GM18505 (cell line): ENCODE measurements at regions not wholly inside any gene's neighbourhood (a gene's known extent, or its start where the extent isn't known, plus 50 kb on each side); places are given as distances from the start of the nearest gene placed in this dataset.
"Not testable (repeated sequence)": the region's sequence is repeated elsewhere in the genome, so short reads cannot be mapped to it uniquely, and the experiment has no call there.

Experiments
- ATAC-seq: cut with Tn5 transposase; IDR thresholded peaks from one replicate; pipeline ENCODE4 v1.9.1; 2021; ENCODE audit not compliant: unreplicated experiment
- POLR2A ChIP-seq: IDR thresholded peaks from 4 replicates; pipeline ENCODE4 v1.6.1; 2011; ENCODE audit warnings: borderline replicate concordance; ENCODE audit not compliant: insufficient read depth, insufficient read length; ENCODE audit errors: extremely low read depth

DNA sequence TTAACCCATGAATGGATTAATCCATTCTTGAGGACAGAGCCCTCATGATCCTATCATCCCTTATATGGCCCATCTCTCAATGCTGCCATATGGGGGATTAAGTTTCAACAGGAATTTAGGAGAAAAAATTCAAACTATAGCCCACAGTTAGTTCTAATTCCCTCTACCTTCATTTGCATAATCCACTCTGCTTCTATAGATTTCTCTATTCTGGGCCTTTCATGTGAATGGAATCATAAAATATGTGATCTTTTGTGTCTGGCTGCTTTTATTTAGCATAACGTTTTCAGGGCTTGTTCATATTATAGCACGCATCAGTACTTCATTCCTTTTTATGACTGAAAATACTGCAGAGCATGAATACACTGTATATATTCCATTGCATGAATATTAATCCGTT, 55.4 kb downstream of the CTSL start:
- TF ChIP-seq POLR2A: no peak
- ATAC-seq: no peak

DNA sequence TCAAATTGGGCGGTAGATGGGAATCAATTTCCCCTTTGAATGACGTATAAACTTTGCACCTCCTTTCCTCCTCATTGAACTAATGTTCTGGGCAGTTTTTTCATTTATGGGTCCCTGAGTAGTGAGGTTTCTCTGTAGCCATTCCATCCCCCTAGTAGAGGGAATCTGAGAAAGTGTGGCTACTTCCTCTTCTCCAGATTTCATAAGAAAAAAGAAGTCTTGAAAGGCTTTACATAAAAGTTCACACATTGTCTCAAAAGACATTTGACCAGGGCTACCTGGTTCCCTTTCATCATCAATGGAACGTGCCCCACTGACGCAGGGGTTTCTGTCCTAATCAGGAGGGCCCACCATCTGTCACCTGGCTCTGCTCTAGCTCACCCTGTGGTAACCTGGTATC, 57.3 kb downstream of the CTSL start:
- no peak for TF ChIP-seq POLR2A
- ATAC-seq: no peak

DNA sequence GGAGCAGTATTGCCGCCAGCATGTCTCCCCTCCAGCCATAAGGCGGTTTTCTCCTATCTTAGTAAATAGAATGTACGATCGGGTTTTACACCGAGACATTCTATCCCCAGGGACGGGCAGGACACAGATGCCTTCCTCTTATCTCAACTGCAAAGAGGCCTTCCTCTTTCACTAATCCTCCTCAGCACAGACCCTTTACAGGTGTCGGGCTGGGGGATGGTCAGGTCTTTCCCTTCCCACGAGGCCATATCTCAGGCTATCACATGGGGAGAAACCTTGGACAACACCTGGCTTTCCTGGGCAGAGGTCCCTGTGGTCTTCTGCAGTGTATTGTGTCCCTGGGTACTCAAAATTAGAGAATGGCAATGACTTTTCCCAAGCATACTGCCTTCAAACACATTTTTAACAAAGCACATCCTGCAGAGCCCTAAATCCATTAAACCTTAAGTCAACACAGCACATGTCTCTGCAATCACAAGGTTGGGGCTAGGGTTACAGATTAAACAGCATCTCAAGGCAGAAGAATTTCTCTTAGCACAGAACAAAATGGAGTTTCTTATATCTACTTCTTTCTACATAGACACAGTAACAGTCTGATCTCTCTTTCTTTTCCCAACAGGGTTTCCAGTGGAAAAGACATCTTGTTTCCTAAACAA, 59.5 kb downstream of the CTSL start:
- not testable (repeated sequence) for ATAC-seq

DNA sequence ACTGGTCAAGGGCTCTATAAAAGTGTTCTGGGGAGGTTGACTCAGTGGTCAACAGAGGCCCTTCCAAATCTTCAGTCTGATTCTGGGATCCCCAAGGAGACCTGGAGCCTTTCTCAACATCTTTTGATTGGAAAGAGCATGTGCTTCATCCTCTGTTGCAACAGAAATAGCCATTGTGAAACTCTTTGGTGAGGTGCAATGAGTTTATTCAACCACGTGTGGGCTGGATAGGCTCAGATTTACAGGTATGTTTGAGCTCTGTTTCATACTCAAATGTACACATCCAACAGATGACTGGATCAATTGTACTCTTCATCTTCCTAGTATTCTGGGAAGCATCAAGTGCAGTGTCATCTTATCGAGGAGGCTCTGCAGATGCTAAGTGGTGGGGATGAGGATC, 60.5 kb downstream of the CTSL start:
- ATAC-seq: no peak
- no peak for TF ChIP-seq POLR2A

DNA sequence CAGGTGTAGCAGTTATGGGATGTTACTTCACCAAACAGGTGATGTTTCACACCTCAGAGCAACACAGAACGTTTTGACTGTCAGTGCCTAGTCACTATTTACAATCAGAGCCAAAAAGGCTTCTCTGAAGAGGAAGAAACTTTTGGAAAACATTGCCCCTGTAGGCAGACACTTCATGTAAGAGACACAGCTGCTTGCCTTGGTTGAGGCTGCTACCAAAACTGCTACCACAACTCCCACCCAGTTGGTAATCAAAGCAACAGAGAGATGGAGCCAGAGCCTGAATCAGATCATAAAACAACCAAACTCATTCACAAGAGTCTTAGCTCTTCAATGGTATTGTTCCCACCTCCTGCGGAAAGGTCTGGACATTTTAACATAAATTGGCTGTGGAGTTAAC, 61.0 kb downstream of the CTSL start:
- no peak for ATAC-seq
- TF ChIP-seq POLR2A: no peak

DNA sequence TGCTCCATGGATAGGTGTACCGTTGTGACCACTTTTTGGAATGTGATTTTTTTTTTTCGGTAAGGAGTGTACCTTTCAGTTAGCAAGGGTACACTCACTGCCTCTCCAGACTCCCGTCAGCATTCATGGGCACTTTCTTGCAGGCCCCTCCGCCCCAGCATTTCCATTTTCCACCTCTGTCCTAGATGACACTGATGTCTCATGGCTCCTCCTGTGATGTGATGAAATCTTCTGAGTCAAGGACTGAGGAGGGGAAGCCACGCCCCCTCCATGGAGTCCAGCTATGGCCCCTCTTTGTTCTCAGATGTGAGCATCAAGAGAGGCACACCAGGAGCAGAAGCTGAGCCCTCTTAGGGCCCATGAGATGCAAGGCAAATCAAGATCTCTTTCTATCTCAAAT, 61.8 kb downstream of the CTSL start:
- TF ChIP-seq POLR2A: no peak
- no peak for ATAC-seq

DNA sequence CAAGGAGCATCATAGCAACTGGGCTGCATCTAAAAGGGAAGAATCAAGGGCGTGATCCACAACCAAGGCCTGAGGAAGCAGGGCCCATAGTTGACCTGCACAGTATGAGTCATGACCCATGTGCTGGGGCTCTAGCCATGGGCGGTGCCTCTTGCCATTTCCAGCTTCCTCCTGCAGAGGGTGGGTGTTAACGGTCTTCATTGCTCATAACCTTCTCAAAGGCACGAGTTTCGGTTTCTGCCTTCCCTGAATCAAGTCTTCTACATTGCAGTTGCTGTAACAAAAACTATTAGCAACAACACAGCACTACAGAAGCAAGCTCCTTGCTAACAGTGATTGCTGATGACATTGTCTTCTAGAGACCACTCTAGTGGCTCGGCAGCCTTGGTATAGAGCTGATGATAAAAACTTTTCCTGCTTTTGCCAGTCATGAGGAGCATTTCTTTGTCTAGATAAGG, 66.9 kb downstream of the CTSL start:
- ATAC-seq: peak; percentile 94
- TF ChIP-seq POLR2A: no peak

DNA sequence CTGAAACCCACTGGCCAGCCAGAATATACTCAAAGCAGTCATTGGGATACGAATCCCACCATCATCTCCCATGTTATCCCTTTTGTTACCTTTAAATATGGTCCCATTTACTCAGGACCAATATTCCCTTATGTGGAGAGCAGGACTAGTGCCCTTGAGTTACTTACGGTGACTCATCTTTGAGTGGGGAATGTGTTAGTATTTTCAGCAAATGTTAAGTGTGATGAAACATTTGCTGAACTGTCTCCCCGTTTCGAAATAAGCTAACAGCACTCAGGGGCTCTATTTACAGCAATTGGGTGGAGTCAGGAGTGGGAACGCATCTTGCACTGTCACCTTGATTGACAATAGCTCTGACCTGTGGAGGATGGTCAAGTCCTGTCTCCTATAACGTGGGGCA, 67.4 kb downstream of the CTSL start:
- TF ChIP-seq POLR2A: no peak
- no peak for ATAC-seq

DNA sequence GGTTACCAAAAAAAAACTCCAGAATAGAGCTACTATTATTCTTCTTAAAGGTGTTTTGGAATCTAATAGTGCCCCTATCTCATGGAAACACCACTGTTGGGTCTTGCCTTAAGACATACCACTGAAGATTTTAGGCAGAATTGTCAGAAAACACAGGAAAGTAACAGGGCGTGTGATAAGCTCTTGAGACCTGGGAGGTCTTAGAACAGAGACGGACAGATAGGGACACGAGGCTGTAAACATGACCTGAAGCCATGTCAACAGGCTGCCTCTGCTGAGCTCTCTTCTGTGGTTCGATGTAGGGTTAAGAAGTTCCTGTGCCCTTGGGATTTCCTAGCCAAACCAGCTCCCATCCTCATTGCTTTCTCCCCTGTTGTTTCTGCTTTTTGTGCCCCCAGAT, 69.3 kb downstream of the CTSL start:
- ATAC-seq: no peak
- TF ChIP-seq POLR2A: no peak

DNA sequence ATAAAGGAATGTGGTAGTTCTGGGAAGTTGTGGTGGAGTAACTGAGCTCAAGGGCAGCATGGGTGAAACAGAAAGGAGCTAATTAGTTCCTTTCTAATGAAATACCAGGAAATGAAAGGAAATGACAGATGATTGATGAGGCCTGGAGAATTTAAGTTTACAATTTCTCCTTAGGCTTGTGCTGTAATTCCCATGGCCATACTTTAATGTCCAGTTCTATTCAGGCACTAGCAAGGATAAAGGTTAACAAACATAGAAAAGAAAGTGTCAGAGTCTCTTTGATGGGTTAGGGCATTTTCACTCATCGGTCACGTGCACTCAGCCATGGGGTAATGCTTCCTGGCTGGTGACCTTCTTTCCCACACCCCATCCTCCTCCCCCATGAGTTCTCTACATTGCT, 70.3 kb downstream of the CTSL start:
- no peak for ATAC-seq
- no peak for TF ChIP-seq POLR2A

DNA sequence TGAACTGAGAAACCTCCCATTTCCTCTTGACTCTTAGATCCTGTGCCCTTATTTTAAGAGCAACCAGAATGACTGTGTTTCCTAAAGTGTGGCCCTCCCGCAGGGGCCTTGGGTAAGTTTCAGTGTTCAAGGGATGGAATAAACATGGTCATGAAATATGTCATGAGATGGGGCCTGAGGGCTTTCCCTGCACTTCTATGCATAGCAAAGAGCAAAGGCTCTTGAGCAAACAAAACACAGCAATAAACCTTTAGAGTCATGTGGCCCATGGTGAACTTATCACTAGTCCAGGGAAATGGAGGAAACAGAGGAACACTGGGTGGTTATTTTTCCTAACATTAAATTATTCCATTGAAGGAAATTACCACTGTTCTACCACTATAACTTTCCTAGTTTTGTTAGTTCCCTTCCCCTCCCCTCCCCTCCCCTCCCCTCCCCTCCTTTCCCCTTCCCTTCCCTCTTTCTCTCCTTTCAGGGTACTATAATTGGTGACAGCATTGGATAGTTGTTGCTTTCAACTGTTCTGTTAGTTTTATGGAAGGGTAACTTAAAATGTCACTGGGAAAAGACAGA, 72.4 kb downstream of the CTSL start:
- TF ChIP-seq POLR2A: no peak
- ATAC-seq: no peak

DNA sequence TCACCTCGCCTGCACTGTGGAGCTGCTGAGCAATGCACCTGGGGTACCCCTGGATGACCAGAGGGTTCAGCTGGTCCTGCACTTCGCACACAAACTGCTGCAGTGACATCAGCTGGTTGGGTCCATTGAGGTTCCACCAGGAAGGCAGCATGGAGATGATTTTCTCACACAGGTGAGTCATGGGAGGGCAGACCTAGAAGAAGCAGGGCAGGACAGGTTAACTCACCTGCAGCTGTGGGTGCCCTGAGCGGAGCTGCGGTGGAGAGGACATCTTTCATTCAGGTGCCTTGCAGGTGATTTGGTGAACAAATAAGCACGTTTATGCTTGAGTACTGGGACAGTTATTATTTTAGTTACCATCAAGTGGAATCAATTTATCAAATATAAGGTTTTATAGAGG, 73.6 kb downstream of the CTSL start:
- no peak for TF ChIP-seq POLR2A
- no peak for ATAC-seq

DNA sequence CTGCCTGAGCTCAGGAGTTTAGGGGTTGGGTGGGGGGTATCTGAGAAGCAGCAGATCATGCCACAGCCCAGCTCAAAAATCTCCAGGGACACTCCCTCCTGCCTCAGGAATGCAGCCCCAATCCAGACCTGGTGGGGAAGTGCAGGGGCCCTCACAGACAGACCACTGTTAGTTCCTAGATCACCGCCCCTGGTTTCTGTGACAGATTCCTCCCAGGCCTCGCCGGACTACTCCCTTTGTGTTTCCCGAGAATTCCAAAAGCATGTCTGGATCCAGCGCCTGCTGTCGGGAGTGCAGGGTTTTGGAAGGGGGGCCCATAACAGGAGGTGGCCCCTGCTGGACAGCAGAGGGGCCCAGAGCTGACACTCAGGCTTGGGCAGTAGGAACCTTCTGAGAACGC, 74.5 kb downstream of the CTSL start:
- no peak for TF ChIP-seq POLR2A
- ATAC-seq: no peak

DNA sequence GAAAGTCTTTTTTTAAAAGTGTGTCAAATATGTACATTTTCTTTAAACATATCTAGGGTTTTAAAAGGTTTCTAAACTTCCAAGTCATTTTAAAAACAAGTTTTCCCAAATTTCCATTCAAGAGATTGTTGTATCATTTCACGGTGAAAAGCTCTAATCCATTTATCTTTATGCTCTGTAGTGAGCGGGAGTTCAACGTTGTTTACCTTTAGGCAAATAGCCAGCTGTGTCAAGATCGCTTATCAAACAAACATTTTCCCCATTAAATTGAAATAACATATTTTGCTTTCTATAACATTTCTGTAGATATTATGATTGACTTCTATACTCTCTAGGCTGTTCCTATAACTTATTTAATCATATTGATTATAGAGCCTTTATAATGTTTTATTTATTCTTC, 75.1 kb downstream of the CTSL start:
- ATAC-seq: no peak
- TF ChIP-seq POLR2A: no peak

DNA sequence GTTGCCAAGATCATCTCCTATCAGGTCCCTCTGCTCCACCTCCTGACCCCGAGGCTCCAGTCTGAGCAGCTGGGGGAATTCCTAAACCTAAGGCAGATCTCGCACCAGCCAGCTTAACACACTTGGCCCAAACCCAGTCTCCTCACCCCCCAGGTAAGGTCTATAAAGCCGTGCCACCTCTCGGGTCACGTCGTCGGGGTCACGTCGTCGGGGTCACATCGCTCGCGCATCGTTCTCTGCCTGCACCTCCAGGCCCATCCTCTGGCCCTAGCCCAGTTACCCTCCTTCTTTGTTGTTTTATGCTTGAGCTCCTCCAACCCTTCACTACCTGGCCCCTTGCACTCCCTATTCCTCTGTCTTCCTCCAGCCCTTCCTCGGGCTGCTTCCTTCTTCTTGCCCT, 77.2 kb downstream of the CTSL start:
- no peak for TF ChIP-seq POLR2A
- no peak for ATAC-seq

DNA sequence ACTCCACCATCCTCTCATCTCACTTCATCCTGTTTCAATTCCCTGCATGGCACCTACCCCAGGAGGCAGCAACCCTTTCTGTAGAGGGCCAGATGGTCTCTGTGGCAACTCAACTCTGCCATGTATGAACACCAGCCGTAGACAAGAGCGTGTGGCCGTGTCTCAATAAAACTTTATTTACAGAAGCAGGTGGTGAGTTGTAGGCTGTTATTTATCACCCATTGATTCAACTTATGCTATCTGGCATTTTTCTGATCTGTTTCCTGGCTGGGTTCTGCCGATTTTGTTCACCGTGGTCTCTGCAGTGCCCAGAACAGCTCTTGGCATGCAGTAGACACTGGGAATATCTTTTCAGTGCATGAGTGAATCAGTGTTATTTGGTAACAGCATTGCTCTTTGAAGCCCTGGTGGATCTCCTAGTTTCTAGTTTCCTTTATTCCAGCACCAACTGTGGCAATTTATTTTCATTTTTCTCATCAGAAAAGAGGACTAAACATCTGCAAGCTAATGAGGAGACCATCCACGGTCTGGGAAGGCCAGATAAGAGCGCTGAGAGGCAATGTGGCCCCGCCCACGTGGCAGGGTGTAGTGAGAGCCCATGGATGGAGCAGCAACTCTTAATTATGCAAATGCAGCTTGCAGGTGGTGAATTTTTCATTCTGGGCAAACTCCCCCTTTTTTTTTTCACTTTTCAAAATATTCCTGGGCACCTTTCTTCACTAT, 77.9 kb downstream of the CTSL start:
- no peak for TF ChIP-seq POLR2A
- ATAC-seq: no peak
